ENCODE measurements at regions not wholly inside any gene's neighbourhood (a gene's known extent, or its start where the extent isn't known, plus 50 kb on each side); places are given as distances from the start of the nearest gene placed in this dataset.

GRCh38 chr22:19646383-19646782 is 67.9 kb upstream of the SEPTIN5 start:
- TF ChIP-seq POLR2A (IDR thresholded peaks at IDR 0.05; ENCODE audit: low read depth, low read length) (no peak), POLR2AphosphoS5 (IDR thresholded peaks at IDR 0.05; ENCODE audit: low read depth, low read length) (no peak)
